ENCODE measurements at regions not wholly inside any gene's neighbourhood (a gene's known extent, or its start where the extent isn't known, plus 50 kb on each side); places are given as distances from the start of the nearest gene placed in this dataset.

DNA sequence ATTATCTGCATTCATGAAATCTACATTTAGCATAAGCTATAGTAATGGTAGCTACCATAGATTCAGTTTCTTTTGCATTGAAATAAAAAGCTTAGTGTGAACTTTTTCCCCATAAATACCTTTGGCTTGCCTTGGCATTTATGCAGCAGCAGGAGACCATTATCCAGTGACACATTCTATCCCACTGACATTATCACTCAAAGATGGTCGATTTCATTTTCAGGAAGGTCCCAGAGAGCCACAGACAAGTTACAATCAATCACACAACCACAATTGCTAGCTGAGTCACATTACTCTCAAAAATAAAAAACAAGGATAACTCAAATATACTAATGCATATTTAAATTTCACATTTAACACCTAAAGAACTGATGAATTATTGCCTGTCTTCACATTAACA is 512.7 kb upstream of the CDH2 start:
- Histone ChIP-seq H3K27me3 (ENCODE audit: control insufficient read depth, insufficient read depth, low read length) (no peaks in the 10 kb centered on the region), H3K4me3 (ENCODE audit: low read depth, low read length) (no peak overlapping the region), H3K36me3 (ENCODE audit: control insufficient read depth, insufficient read depth, low read length) (no peaks in the 10 kb centered on the region)
- TF ChIP-seq, protein P1, sequence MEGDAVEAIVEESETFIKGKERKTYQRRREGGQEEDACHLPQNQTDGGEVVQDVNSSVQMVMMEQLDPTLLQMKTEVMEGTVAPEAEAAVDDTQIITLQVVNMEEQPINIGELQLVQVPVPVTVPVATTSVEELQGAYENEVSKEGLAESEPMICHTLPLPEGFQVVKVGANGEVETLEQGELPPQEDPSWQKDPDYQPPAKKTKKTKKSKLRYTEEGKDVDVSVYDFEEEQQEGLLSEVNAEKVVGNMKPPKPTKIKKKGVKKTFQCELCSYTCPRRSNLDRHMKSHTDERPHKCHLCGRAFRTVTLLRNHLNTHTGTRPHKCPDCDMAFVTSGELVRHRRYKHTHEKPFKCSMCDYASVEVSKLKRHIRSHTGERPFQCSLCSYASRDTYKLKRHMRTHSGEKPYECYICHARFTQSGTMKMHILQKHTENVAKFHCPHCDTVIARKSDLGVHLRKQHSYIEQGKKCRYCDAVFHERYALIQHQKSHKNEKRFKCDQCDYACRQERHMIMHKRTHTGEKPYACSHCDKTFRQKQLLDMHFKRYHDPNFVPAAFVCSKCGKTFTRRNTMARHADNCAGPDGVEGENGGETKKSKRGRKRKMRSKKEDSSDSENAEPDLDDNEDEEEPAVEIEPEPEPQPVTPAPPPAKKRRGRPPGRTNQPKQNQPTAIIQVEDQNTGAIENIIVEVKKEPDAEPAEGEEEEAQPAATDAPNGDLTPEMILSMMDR (IDR thresholded peaks at IDR 0.05; ENCODE audit: insufficient read depth, low read length, poor library complexity, severe bottlenecking): no peak
- no peak for DNase-seq (ENCODE audit: low read depth)

DNA sequence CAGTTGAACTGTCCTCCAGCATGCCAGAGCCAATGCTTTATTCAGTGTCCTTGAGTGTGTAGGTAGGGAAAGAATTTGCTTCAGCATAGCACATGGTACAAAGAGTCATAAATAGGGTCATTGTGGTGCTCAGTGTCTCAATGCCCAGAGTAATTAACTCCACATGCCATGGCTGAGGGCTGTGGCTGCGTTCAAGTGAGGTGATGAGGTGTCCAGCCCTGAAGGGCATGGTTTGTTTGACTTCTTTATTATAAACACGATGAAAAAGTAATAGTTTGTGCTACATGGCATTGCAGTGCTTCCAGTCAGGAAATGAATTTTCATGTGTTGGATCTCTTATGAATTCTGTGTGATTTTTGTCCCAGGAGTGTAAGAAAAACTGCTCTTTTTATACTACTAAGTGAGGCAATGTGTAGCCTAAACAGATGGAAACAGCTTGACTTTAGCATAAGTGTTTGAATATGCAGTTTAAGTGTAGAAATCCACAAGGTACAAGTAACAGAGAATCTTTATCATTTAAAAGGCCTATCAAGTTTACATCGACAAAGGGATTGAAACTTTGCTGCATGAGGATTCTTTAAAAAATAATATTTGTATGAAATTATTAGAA is 507.9 kb upstream of the CDH2 start:
- H3K36me3 ChIP-seq (ENCODE audit: control insufficient read depth, insufficient read depth, low read length): no peaks in the 10 kb centered on the region
- H3K27me3 ChIP-seq (ENCODE audit: control insufficient read depth, insufficient read depth, low read length): no peaks in the 10 kb centered on the region
- TF ChIP-seq, protein P1 (IDR thresholded peaks at IDR 0.05; ENCODE audit: insufficient read depth, low read length, poor library complexity, severe bottlenecking): no peak
- no peak overlapping the region for H3K4me3 ChIP-seq (ENCODE audit: low read depth, low read length)
- no peak for DNase-seq (ENCODE audit: low read depth)

- DNase-seq (ENCODE audit: low read depth): no peak
- Histone ChIP-seq H3K4me3 (ENCODE audit: low read depth, low read length) (no peak overlapping the region), H3K36me3 (ENCODE audit: control insufficient read depth, insufficient read depth, low read length) (no peaks in the 10 kb centered on the region), H3K27me3 (ENCODE audit: control insufficient read depth, insufficient read depth, low read length) (no peaks in the 10 kb centered on the region)
- TF ChIP-seq, protein P1 (IDR thresholded peaks at IDR 0.05; ENCODE audit: insufficient read depth, low read length, poor library complexity, severe bottlenecking): no peak
Observed at GRCh38 chr18:28682912-28683311, 506.0 kb upstream of the CDH2 start.

- DNase-seq (ENCODE audit: low read depth): no peak
- Histone ChIP-seq H3K27me3 (ENCODE audit: control insufficient read depth, insufficient read depth, low read length) (no peaks in the 10 kb centered on the region), H3K36me3 (ENCODE audit: control insufficient read depth, insufficient read depth, low read length) (no peaks in the 10 kb centered on the region), H3K4me3 (ENCODE audit: low read depth, low read length) (no peak overlapping the region)
- TF ChIP-seq, protein P1 (IDR thresholded peaks at IDR 0.05; ENCODE audit: insufficient read depth, low read length, poor library complexity, severe bottlenecking): no peak
Observed at GRCh38 chr18:28669165-28669564, 492.2 kb upstream of the CDH2 start.

DNA sequence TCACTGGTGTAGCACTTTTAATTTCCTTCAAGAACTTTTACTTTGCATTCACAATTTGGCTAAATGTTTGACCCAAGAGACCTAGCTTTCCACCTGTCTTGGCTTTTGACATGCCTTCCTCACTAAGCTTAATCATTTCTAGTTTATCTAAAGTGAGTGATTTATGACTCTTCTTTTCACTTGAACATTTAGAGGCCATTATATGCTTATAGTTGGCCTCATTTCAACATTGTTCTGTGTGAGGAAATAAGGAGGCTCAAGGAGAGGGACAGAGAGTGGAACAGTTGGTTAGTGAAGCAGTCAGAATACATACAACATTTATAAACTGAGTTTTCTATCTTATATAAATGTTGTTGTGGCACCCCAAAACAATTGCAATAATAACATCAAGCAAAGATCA is 489.3 kb upstream of the CDH2 start:
- DNase-seq (ENCODE audit: low read depth): no peak
- no peaks in the 10 kb centered on the region for H3K27me3 ChIP-seq (ENCODE audit: control insufficient read depth, insufficient read depth, low read length)
- TF ChIP-seq, protein P1 (IDR thresholded peaks at IDR 0.05; ENCODE audit: insufficient read depth, low read length, poor library complexity, severe bottlenecking): no peak
- no peak overlapping the region for H3K4me3 ChIP-seq (ENCODE audit: low read depth, low read length)
- H3K36me3 ChIP-seq (ENCODE audit: control insufficient read depth, insufficient read depth, low read length): no peaks in the 10 kb centered on the region

DNA sequence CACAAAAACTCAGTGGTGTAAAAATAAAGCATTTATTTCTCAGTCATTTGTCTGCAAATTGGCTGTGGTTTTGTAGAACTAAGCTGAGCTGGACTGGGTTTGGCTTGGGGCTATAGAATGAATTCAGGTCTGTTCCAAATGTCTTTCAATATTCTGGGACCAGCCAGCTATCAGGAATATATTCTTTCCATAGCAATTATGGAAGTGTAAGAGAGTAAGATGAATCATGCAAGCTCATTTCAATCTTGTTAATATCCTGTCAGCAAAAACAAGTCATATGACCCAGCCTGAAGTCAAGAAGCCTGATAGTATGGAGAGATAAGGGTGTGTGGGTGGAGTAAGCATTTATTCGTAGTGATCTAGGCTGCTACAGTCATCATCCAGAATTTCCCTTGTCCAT is 481.0 kb upstream of the CDH2 start:
- Histone ChIP-seq H3K36me3 (ENCODE audit: control insufficient read depth, insufficient read depth, low read length) (no peaks in the 10 kb centered on the region), H3K27me3 (ENCODE audit: control insufficient read depth, insufficient read depth, low read length) (no peaks in the 10 kb centered on the region), H3K4me3 (ENCODE audit: low read depth, low read length) (no peak overlapping the region)
- TF ChIP-seq, protein P1 (IDR thresholded peaks at IDR 0.05; ENCODE audit: insufficient read depth, low read length, poor library complexity, severe bottlenecking): no peak
- peak; percentile 26 for DNase-seq (ENCODE audit: low read depth)
